ENCODE measurements at regions not wholly inside any gene's neighbourhood (a gene's known extent, or its start where the extent isn't known, plus 50 kb on each side); places are given as distances from the start of the nearest gene placed in this dataset.

GRCh38 chr4:138595171-138595570, 353.0 kb upstream of the SLC7A11 start:
- Histone ChIP-seq H2AFZ (ENCODE audit: low read depth, low read length) (no peak overlapping the region), H3K9me1 (replicated peaks; ENCODE audit: control insufficient read depth, extremely low read depth, insufficient read depth, low read length) (no peaks in the 10 kb centered on the region), H3K79me2 (ENCODE audit: control insufficient read depth, insufficient read depth, low read length) (no peaks in the 10 kb centered on the region), H3K27ac (ENCODE audit: insufficient read depth, low read depth, low read length) (no peak overlapping the region), H3K27me3 (ENCODE audit: control insufficient read depth in 2 of 2, insufficient read depth in 2 of 2, low read length in 2 of 2) (peaks cover 0 to 19% of the 10 kb centered on the region in 2 experiments), H3K4me1 (ENCODE audit: control insufficient read depth, extremely low read depth, insufficient read depth, low read length) (no peaks in the 10 kb centered on the region), H4K20me1 (replicated peaks; ENCODE audit: control insufficient read depth, extremely low read depth, insufficient read depth, low read length) (no peaks in the 10 kb centered on the region), H3K9ac (replicated peaks; ENCODE audit: extremely low read depth, insufficient read depth, low read length) (no peak overlapping the region), H3K4me3 (replicated peaks in 1 of 3; ENCODE audit: insufficient read depth in 1 of 3, low read depth in 1 of 3, low read length in 3 of 3) (no peak overlapping the region), H3K36me3 (ENCODE audit: control insufficient read depth in 2 of 2, extremely low read depth in 1 of 2, insufficient read depth in 2 of 2, low read length in 2 of 2) (no peaks in the 10 kb centered on the region), H3K4me2 (ENCODE audit: insufficient read depth, low read length) (no peak overlapping the region), H3K9me3 (replicated peaks; ENCODE audit: control insufficient read depth, insufficient read depth, low read length) (no peaks in the 10 kb centered on the region)
- intact Hi-C loops (cut with micrococcal nuclease) (no loop called here), dilution Hi-C loops (cut with MboI; ENCODE audit: extremely low pct_ligation_motif_present, low sequenced_read_pairs) (no loop called here)
- FAIRE-seq = no peak
- no peak for DNase-seq (ENCODE audit: low read depth, low spot score)
- POLR2A ChIA-PET = no interaction called here
- no TSS peak for BruUV-seq (replicated peaks)
- CTCF ChIA-PET = no interaction called here
- TF ChIP-seq POLR2AphosphoS5 (IDR thresholded peaks at IDR 0.05; ENCODE audit: insufficient read depth, low read depth, low read length) = no peak
- TF ChIP-seq, protein P1, sequence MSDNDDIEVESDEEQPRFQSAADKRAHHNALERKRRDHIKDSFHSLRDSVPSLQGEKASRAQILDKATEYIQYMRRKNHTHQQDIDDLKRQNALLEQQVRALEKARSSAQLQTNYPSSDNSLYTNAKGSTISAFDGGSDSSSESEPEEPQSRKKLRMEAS (IDR thresholded peaks at IDR 0.05; ENCODE audit: insufficient read depth, insufficient read length) = no peak
- TF ChIP-seq EZH2 (IDR thresholded peaks at IDR 0.05; ENCODE audit: borderline replicate concordance, low read depth, low read length, severe bottlenecking) = no peak
- no peak for TF ChIP-seq MYC (IDR thresholded peaks at IDR 0.05; ENCODE audit: low read depth, low read length)
- no peak for TF ChIP-seq JUN (IDR thresholded peaks at IDR 0.05; ENCODE audit: borderline replicate concordance, insufficient read depth, insufficient read length, low read depth)
- no peak for TF ChIP-seq GATA2 (IDR thresholded peaks at IDR 0.05; ENCODE audit: insufficient read depth, insufficient read length, low read depth, low read length)
- no peak for TF ChIP-seq POLR2A (IDR thresholded peaks at IDR 0.05; ENCODE audit: low read depth, low read length)
- TF ChIP-seq CTCF (IDR thresholded peaks at IDR 0.05; ENCODE audit: extremely low read depth in 1 of 2, insufficient read depth in 1 of 2, low read depth in 1 of 2, low read length in 2 of 2) = no peak
- TF ChIP-seq FOS (IDR thresholded peaks at IDR 0.05; ENCODE audit: borderline replicate concordance, insufficient read depth, low read length) = no peak
